OCI-LY7 (cell line): ENCODE measurements at regions not wholly inside any gene's neighbourhood (a gene's known extent, or its start where the extent isn't known, plus 50 kb on each side); places are given as distances from the start of the nearest gene placed in this dataset.
"Not testable (repeated sequence)": the region's sequence is repeated elsewhere in the genome, so short reads cannot be mapped to it uniquely, and the experiment has no call there.

Experiments
- BruUV-seq: library from RNA; stranded (reverse); fragments of 400-500 nt; replicated peaks from 2 replicates; lab custom pipeline; 2021; lab: Mats Ljungman, UMichigan
- CTCF ChIA-PET: fragments of 300-600 bp; sonication (Branson Sonifier 250); formaldehyde crosslinking; loops from one replicate; lab custom pipeline; 2022; ENCODE audit warnings: antibody characterized with exemption; ENCODE audit not compliant: unreplicated experiment; lab: Charles Lee
- POLR2A ChIA-PET: fragments of 300-600 bp; sonication (Branson Sonifier 250); formaldehyde crosslinking; loops from one replicate; lab custom pipeline; 2022; ENCODE audit warnings: antibody characterized with exemption; lab: Charles Lee
- DNase-seq: peaks from one replicate; pipeline ENCODE4 v3.0.0-alpha.2; 2015; ENCODE audit warnings: low spot score
- H2AFZ ChIP-seq: fragments of 200-600 bp; sonication (generic), shearing (Covaris generic); 2 replicates; pipeline ENCODE4 v1.6.1; 2014; ENCODE audit warnings: mild to moderate bottlenecking, antibody characterized with exemption, low read length, moderate library complexity
- H3K27ac ChIP-seq: fragments of 200-600 bp; sonication (generic); 2 replicates; pipeline ENCODE4 v1.5.1; 2014; ENCODE audit warnings: mixed run types, low read depth, mild to moderate bottlenecking, moderate library complexity, low read length, inconsistent platforms; ENCODE audit not compliant: poor library complexity, severe bottlenecking
- H3K36me3 ChIP-seq: fragments of 200-600 bp; sonication (generic); 2 replicates; pipeline ENCODE4 v1.6.1; 2014; ENCODE audit warnings: mild to moderate bottlenecking, antibody characterized with exemption, low read length, moderate library complexity, mixed read lengths; ENCODE audit not compliant: insufficient read depth
- H3K4me1 ChIP-seq: fragments of 200-600 bp; sonication (generic); 2 replicates; pipeline ENCODE4 v1.5.1; 2014; ENCODE audit warnings: mild to moderate bottlenecking, low read length; ENCODE audit not compliant: insufficient read depth, poor library complexity, severe bottlenecking
- H3K4me2 ChIP-seq: fragments of 200-600 bp; sonication (generic); 2 replicates; pipeline ENCODE4 v1.6.1; 2014; ENCODE audit warnings: mild to moderate bottlenecking, low read length
- H3K4me3 ChIP-seq: fragments of 200-600 bp; sonication (generic); 2 replicates; pipeline ENCODE4 v1.5.1; 2014; ENCODE audit warnings: mild to moderate bottlenecking, low read depth, low read length; ENCODE audit not compliant: poor library complexity, severe bottlenecking
- H3K79me2 ChIP-seq: fragments of 200-600 bp; sonication (generic); 2 replicates; pipeline ENCODE4 v1.6.1; 2016; ENCODE audit warnings: low read depth, mild to moderate bottlenecking, low read length, moderate library complexity, mixed read lengths; ENCODE audit not compliant: insufficient read depth
- H3K9me2 ChIP-seq: fragments of 200-600 bp; sonication (generic); 2 replicates; pipeline ENCODE4 v1.6.1; 2016; ENCODE audit warnings: mild to moderate bottlenecking, low read length, mixed read lengths; ENCODE audit not compliant: insufficient read depth
- H3K9me3 ChIP-seq: fragments of 200-600 bp; sonication (generic); 2 replicates; pipeline ENCODE4 v1.6.1; 2014; ENCODE audit warnings: mild to moderate bottlenecking, mixed run types, low read length, mixed read lengths
- H4K20me1 ChIP-seq: fragments of 200-600 bp; sonication (generic); 2 replicates; pipeline ENCODE4 v1.6.1; 2014; ENCODE audit warnings: mild to moderate bottlenecking, antibody characterized with exemption, low read length, moderate library complexity, mixed read lengths; ENCODE audit not compliant: insufficient read depth
- CTCF ChIP-seq: fragments of 200-600 bp; sonication (generic); conservative IDR thresholded peaks from 2 replicates; pipeline ENCODE4 v1.5.1; 2014; ENCODE audit warnings: mild to moderate bottlenecking, antibody characterized with exemption, low read length, moderate library complexity, mixed read lengths
- EZH2phosphoT487 ChIP-seq: fragments of 200-600 bp; sonication (generic); IDR thresholded peaks from 2 replicates; pipeline ENCODE4 v1.6.1; 2018; ENCODE audit warnings: low read depth, borderline replicate concordance, mild to moderate bottlenecking, mixed run types, antibody characterized with exemption, low read length, moderate library complexity, mixed read lengths
- intact Hi-C: fragments of 100-400 bp; cut with micrococcal nuclease; formaldehyde crosslinking; loops from one replicate; pipeline ENCODE4 v1.10.0; 2022; ENCODE audit not compliant: unreplicated experiment

DNA sequence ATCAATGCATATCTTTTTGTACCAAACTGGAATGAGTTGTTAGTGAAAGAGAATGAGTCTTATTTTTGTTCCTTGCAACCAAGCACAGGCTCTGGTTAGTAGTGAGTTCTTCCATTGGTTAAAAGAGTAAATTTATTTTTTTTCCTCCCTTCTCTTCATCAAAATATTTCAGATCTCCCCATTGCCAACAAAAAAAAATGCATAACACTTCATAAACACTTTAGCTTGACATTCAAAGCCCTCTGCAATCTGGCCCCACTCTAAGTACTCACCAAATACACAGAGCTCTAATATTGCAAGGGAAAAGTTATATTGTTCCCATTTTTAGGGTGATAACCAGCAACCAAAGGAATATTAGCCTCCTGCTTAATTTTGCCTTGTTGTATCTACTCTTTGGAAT is 333.0 kb upstream of the LUZP2 start:
- no peaks in the 10 kb centered on the region; the same call in 1 of the 2 replicates for H3K9me2 ChIP-seq
- CTCF ChIA-PET: no interaction called here
- H4K20me1 ChIP-seq: no peaks in the 10 kb centered on the region
- no peaks in the 10 kb centered on the region for H3K9me3 ChIP-seq
- POLR2A ChIA-PET: interaction anchor here (0.7 kb wide), 1 partner anchor 17 kb away, joined by 3 read pairs; no protein-coding TSS in a partner anchor
- no peaks in the 10 kb centered on the region for H3K4me1 ChIP-seq
- H3K4me3 ChIP-seq: no peak overlapping the region
- TF ChIP-seq EZH2phosphoT487 (no peak), CTCF (no peak)
- no peak overlapping the region for H2AFZ ChIP-seq
- no peak for DNase-seq
- H3K79me2 ChIP-seq: no peaks in the 10 kb centered on the region
- no peaks in the 10 kb centered on the region for H3K36me3 ChIP-seq
- H3K27ac ChIP-seq: no peak overlapping the region
- H3K4me2 ChIP-seq: no peak overlapping the region
- intact Hi-C loops: no loop called here
- BruUV-seq: no TSS peak

DNA sequence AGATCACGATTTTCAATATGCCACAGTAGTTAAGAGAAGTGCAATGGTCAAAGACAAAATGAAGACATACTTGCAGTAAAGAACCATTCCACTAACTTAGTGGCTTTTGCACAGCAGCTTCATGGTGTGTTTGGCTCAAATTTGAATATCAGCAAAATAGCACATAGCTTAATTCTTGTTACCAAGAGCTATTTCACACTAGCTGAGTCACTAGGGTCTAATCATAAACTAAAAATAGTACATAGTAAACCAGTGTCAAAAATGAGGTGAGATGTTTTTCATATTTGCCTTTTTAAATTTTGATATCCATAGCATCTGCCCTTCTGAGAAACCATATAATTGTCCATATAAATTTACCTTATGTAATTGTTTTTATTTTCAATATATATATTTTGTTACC is 325.0 kb upstream of the LUZP2 start:
- TF ChIP-seq CTCF (no peak), EZH2phosphoT487 (no peak)
- intact Hi-C loops: no loop called here
- ChIA-PET POLR2A (no interaction called here), CTCF (no interaction called here)
- no peak for DNase-seq
- no peaks in the 10 kb centered on the region for H3K79me2 ChIP-seq
- no peaks in the 10 kb centered on the region for H3K9me2 ChIP-seq
- no peaks in the 10 kb centered on the region for H3K4me1 ChIP-seq
- no peaks in the 10 kb centered on the region for H3K36me3 ChIP-seq
- no peaks in the 10 kb centered on the region for H4K20me1 ChIP-seq
- no peaks in the 10 kb centered on the region for H3K9me3 ChIP-seq
- H3K4me3 ChIP-seq: no peak overlapping the region
- BruUV-seq: no TSS peak
- H3K27ac ChIP-seq: no peak overlapping the region
- H3K4me2 ChIP-seq: no peak overlapping the region
- no peak overlapping the region for H2AFZ ChIP-seq

- no peaks in the 10 kb centered on the region for H3K9me2 ChIP-seq
- no peak overlapping the region for H3K4me2 ChIP-seq
- H3K4me3 ChIP-seq: no peak overlapping the region
- no peaks in the 10 kb centered on the region for H4K20me1 ChIP-seq
- H3K79me2 ChIP-seq: no peaks in the 10 kb centered on the region
- H3K36me3 ChIP-seq: no peaks in the 10 kb centered on the region
- intact Hi-C loops: loop anchor here (5.0 kb wide), 1 partner anchor 624 kb away; no protein-coding TSS in a partner anchor
- H2AFZ ChIP-seq: no peak overlapping the region
- H3K27ac ChIP-seq: no peak overlapping the region
- no peak for TF ChIP-seq EZH2phosphoT487
- no peak for TF ChIP-seq CTCF
- ChIA-PET POLR2A (no interaction called here), CTCF (no interaction called here)
- H3K4me1 ChIP-seq: no peaks in the 10 kb centered on the region
- BruUV-seq: no TSS peak
- no peak for DNase-seq
- H3K9me3 ChIP-seq: no peaks in the 10 kb centered on the region
These were observed 315.3 kb upstream of the LUZP2 start for GRCh38 chr11:24181395-24182047.

- H3K27ac ChIP-seq, H3K9me3 ChIP-seq, intact Hi-C loops, H3K9me2 ChIP-seq, DNase-seq, POLR2A ChIA-PET, H3K79me2 ChIP-seq, BruUV-seq, CTCF ChIA-PET, H3K36me3 ChIP-seq, H3K4me3 ChIP-seq, H4K20me1 ChIP-seq, H2AFZ ChIP-seq, H3K4me1 ChIP-seq, H3K4me2 ChIP-seq: not testable (repeated sequence)
These were observed 311.3 kb upstream of the LUZP2 start for GRCh38 chr11:24185535-24185934.
